ENCODE measurements at regions not wholly inside any gene's neighbourhood (a gene's known extent, or its start where the extent isn't known, plus 50 kb on each side); places are given as distances from the start of the nearest gene placed in this dataset.

- 74 to 84% (median 78%) methylated on average over 1 of the region's 1 CpG for WGBS, 5 donors
Measured at GRCh38 chr10:57919864-57920263, 347.8 kb downstream of the IPMK start.

GRCh38 chr10:57917019-57917418 lies 350.7 kb downstream of the IPMK start:
- intact Hi-C loops (cut with DNase I; ENCODE audit: low total_unique reads): no loop called here

More at GRCh38 chr10:57919864-57920263, 347.8 kb downstream of the IPMK start:
- no peaks in the 10 kb centered on the region for H3K9me3 ChIP-seq
- no peaks in the 10 kb centered on the region for H3K4me1 ChIP-seq
- no peak overlapping the region for H3K27ac ChIP-seq
- H3K36me3 ChIP-seq: no peaks in the 10 kb centered on the region
- H3K4me3 ChIP-seq: no peak overlapping the region
- no peak for TF ChIP-seq POLR2A (IDR thresholded peaks at IDR 0.05)
- no peak for TF ChIP-seq CTCF (IDR thresholded peaks at IDR 0.05)
- no peak for TF ChIP-seq EP300 (IDR thresholded peaks at IDR 0.05)
- TF ChIP-seq POLR2AphosphoS5 (IDR thresholded peaks at IDR 0.05): no peak
- intact Hi-C loops (cut with DNase I; ENCODE audit: low total_unique reads): no loop called here
- peak in 1 of 2 donors; percentile 9 for DNase-seq
- no peaks in the 10 kb centered on the region for H3K27me3 ChIP-seq

GRCh38 chr10:57905861-57906260 lies 361.8 kb downstream of the IPMK start:
- Histone ChIP-seq H3K27me3 (no peaks in the 10 kb centered on the region), H3K4me3 (no peak overlapping the region), H3K9me3 (no peaks in the 10 kb centered on the region), H3K36me3 (no peaks in the 10 kb centered on the region), H3K27ac (no peak overlapping the region), H3K4me1 (no peaks in the 10 kb centered on the region)
- intact Hi-C loops (cut with DNase I; ENCODE audit: low total_unique reads): no loop called here
- TF ChIP-seq POLR2A (IDR thresholded peaks at IDR 0.05): no peak
- 65 to 81% (median 80%) methylated on average over 2 of the region's 2 CpGs for WGBS, 5 donors
- DNase-seq: no peak

More at GRCh38 chr10:57917019-57917418, 350.7 kb downstream of the IPMK start:
- Histone ChIP-seq H3K9me3 (no peaks in the 10 kb centered on the region), H3K4me1 (no peaks in the 10 kb centered on the region), H3K27ac (no peak overlapping the region), H3K27me3 (no peaks in the 10 kb centered on the region), H3K4me3 (no peak overlapping the region), H3K36me3 (no peaks in the 10 kb centered on the region)
- DNase-seq: no peak
- TF ChIP-seq EP300 (IDR thresholded peaks at IDR 0.05): no peak
- TF ChIP-seq POLR2AphosphoS5 (IDR thresholded peaks at IDR 0.05): no peak
- TF ChIP-seq POLR2A (IDR thresholded peaks at IDR 0.05): no peak
- no peak for TF ChIP-seq CTCF (IDR thresholded peaks at IDR 0.05)

DNA sequence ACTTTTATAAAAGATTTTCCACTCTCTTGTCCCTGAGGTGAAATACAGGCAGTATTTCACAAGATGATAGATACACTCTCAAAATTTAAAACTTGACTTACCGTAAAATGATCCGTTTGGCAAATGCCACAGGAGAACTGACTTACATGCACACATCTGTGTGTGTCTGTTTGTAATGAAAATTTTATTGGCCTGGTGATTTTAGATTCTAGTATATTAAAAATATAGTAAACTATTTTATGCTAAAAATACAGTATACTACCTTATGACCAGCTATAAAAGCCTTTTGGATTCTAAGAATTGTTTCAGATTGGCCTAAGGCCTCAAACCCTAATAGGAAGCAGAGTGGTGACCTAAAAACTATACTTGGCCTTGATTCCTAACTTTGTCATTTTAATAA lies 362.7 kb downstream of the IPMK start:
- no peaks in the 10 kb centered on the region for H3K36me3 ChIP-seq
- no peak overlapping the region for H3K4me3 ChIP-seq
- H3K27ac ChIP-seq: no peak overlapping the region
- H3K9me3 ChIP-seq: no peaks in the 10 kb centered on the region
- DNase-seq: no peak
- TF ChIP-seq CTCF (IDR thresholded peaks at IDR 0.05) (no peak), POLR2A (IDR thresholded peaks at IDR 0.05) (no peak), POLR2AphosphoS5 (IDR thresholded peaks at IDR 0.05) (no peak)
- no peaks in the 10 kb centered on the region for H3K4me1 ChIP-seq
- intact Hi-C loops (cut with DNase I; ENCODE audit: low total_unique reads): no loop called here
- H3K27me3 ChIP-seq: no peaks in the 10 kb centered on the region
- 90 to 100% (median 93%) methylated on average over 2 of the region's 2 CpGs for WGBS, 5 donors

DNA sequence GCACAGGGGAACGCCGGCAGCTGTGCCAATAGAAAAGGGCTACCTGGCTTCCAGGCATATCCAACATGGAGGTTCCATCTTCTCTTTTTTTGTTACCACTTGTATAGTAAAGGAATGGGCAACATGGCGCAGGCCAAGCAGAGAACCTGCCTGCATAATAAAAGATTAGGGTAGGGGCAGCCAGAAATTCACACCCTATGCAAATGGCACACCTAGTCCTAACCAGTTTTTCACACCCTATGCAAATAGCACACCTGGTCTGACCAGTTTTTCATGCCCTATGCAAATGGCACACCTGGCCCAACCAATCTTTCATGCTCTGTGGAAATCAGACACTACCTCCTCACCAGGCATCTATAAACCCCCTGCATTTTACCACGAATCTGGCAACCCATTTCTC lies 369.5 kb downstream of the IPMK start:
- Histone ChIP-seq H3K9me3 (no peaks in the 10 kb centered on the region), H3K27ac (peak overlapping the region in 2 of 5 donors; percentile 11 to 45), H3K36me3 (no peaks in the 10 kb centered on the region), H3K4me1 (peaks cover 0 to 6% (median 0%) of the 10 kb centered on the region in 4 donors), H3K27me3 (no peaks in the 10 kb centered on the region), H3K4me3 (no peak overlapping the region)
- intact Hi-C loops (cut with DNase I; ENCODE audit: low total_unique reads): no loop called here
- WGBS, 5 donors: 27 to 46% (median 37%) methylated on average over 4 of the region's 4 CpGs
- peak; percentile 50 to 66 for DNase-seq
- no peak for TF ChIP-seq POLR2A (IDR thresholded peaks at IDR 0.05)
- TF ChIP-seq CTCF (IDR thresholded peaks at IDR 0.05): no peak
- TF ChIP-seq POLR2AphosphoS5 (IDR thresholded peaks at IDR 0.05): peak in 1 of 3 donors; percentile 64
- TF ChIP-seq EP300 (IDR thresholded peaks at IDR 0.05): no peak

All from stomach (tissue), 8 donors.